HL-60 (cell line): ENCODE measurements at regions not wholly inside any gene's neighbourhood (a gene's known extent, or its start where the extent isn't known, plus 50 kb on each side); places are given as distances from the start of the nearest gene placed in this dataset.

ENCODE experiments used
- GABPA ChIP-seq: IDR thresholded peaks from 2 replicates; pipeline ENCODE4 v1.6.1; 2012; ENCODE audit warnings: low read depth
- POLR2AphosphoS5 ChIP-seq: IDR thresholded peaks from 2 replicates; pipeline ENCODE4 v1.6.1; 2012; ENCODE audit warnings: low read depth
- REST ChIP-seq: IDR thresholded peaks from 2 replicates; pipeline ENCODE4 v1.6.1; 2012; ENCODE audit warnings: low read depth; ENCODE audit not compliant: insufficient replicate concordance
- SPI1 ChIP-seq: IDR thresholded peaks from 2 replicates; pipeline ENCODE4 v1.6.1; 2012; ENCODE audit warnings: low read depth, mild to moderate bottlenecking, borderline replicate concordance
- TF ChIP-seq, protein P1 (sequence below): IDR thresholded peaks from one replicate; pipeline ENCODE4 v1.5.1; 2011; ENCODE audit warnings: low read length, control low read depth, inconsistent platforms; ENCODE audit not compliant: insufficient read depth

DNA sequence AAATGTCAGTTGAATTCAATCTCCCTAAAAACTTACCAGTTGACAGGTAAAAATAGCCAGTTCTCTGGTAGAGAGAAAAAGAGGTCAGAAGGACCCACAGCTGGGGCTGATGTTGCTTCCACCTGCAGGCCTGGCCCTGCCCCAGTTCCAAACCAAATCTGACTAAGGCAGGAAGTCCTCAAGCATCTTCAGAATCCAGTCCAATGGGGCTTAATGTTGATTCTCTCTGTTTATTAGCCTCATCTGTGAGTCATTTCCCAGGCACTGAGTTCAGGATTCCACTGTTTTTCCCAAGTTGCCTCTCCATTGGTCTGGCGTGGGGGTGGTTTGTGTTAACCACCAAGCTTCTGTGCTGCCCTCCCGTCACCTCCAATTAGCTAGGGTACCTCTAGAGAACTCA, 601.8 kb downstream of the INSC start:
- TF ChIP-seq, protein P1, sequence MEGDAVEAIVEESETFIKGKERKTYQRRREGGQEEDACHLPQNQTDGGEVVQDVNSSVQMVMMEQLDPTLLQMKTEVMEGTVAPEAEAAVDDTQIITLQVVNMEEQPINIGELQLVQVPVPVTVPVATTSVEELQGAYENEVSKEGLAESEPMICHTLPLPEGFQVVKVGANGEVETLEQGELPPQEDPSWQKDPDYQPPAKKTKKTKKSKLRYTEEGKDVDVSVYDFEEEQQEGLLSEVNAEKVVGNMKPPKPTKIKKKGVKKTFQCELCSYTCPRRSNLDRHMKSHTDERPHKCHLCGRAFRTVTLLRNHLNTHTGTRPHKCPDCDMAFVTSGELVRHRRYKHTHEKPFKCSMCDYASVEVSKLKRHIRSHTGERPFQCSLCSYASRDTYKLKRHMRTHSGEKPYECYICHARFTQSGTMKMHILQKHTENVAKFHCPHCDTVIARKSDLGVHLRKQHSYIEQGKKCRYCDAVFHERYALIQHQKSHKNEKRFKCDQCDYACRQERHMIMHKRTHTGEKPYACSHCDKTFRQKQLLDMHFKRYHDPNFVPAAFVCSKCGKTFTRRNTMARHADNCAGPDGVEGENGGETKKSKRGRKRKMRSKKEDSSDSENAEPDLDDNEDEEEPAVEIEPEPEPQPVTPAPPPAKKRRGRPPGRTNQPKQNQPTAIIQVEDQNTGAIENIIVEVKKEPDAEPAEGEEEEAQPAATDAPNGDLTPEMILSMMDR, result no peak
- no peak for TF ChIP-seq GABPA
- TF ChIP-seq POLR2AphosphoS5, result no peak
- TF ChIP-seq SPI1, result no peak
- TF ChIP-seq REST, result no peak
